RWPE2 (cell line): ENCODE measurements at regions not wholly inside any gene's neighbourhood (a gene's known extent, or its start where the extent isn't known, plus 50 kb on each side); places are given as distances from the start of the nearest gene placed in this dataset.

ENCODE experiments used
- ATAC-seq: fragments of 200-7000 bp; cut with Tn5 transposase; 3 replicates; pipeline ENCODE4 v1.9.1; 2021; ENCODE audit warnings: low read depth
- DNase-seq: peaks from one replicate; pipeline ENCODE4 v3.0.0-alpha.2; 2020; ENCODE audit warnings: low spot score
- H3K27ac ChIP-seq: fragments of 450-650 bp; 2 replicates; pipeline ENCODE4 v1.5.1; 2017; ENCODE audit warnings: mild to moderate bottlenecking; ENCODE audit not compliant: poor library complexity, severe bottlenecking
- H3K27me3 ChIP-seq: fragments of 250-450 bp; sonication (Bioruptor Pico); 2 replicates; pipeline ENCODE4 v1.5.1; 2021; ENCODE audit warnings: mild to moderate bottlenecking, moderate library complexity; ENCODE audit not compliant: insufficient read depth, poor library complexity, severe bottlenecking
- H3K36me3 ChIP-seq: fragments of 250-450 bp; sonication (Bioruptor Pico); 2 replicates; pipeline ENCODE4 v1.5.1; 2020; ENCODE audit warnings: low read depth, mild to moderate bottlenecking, moderate library complexity
- H3K4me1 ChIP-seq: fragments of 250-450 bp; sonication (Bioruptor Pico); 2 replicates; pipeline ENCODE4 v1.5.1; 2021; ENCODE audit warnings: mild to moderate bottlenecking, moderate library complexity; ENCODE audit not compliant: insufficient read depth, poor library complexity, severe bottlenecking
- H3K4me3 ChIP-seq: fragments of 250-450 bp; sonication (Bioruptor Pico); 2 replicates; pipeline ENCODE4 v1.5.1; 2021; ENCODE audit warnings: mild to moderate bottlenecking, moderate library complexity; ENCODE audit not compliant: severe bottlenecking
- H3K9me3 ChIP-seq: fragments of 250-450 bp; sonication (Bioruptor Pico); 2 replicates; pipeline ENCODE4 v1.5.1; 2021; ENCODE audit warnings: mild to moderate bottlenecking, moderate library complexity; ENCODE audit not compliant: severe bottlenecking
- CTCF ChIP-seq: fragments of 450-650 bp; IDR thresholded peaks from one replicate; pipeline ENCODE4 v1.5.1; 2017; ENCODE audit warnings: mild to moderate bottlenecking, moderate library complexity; ENCODE audit not compliant: poor library complexity, severe bottlenecking

GRCh38 chr1:14516974-14517840, 81.3 kb upstream of the KAZN start:
- Histone ChIP-seq H3K4me3 (no peak overlapping the region), H3K4me1 (peaks cover 36% of the 10 kb centered on the region), H3K36me3 (no peaks in the 10 kb centered on the region), H3K27ac (peak overlapping the region; percentile 95), H3K9me3 (no peaks in the 10 kb centered on the region), H3K27me3 (no peaks in the 10 kb centered on the region)
- ATAC-seq (peak; percentile 90), DNase-seq (peak; percentile 69)
- no peak for TF ChIP-seq CTCF

- ATAC-seq (no peak), DNase-seq (no peak)
- no peaks in the 10 kb centered on the region for H3K9me3 ChIP-seq
- H3K4me3 ChIP-seq = no peak overlapping the region
- peaks cover 42% of the 10 kb centered on the region for H3K4me1 ChIP-seq
- TF ChIP-seq CTCF = no peak
- no peaks in the 10 kb centered on the region for H3K36me3 ChIP-seq
- H3K27me3 ChIP-seq = no peaks in the 10 kb centered on the region
- peak overlapping the region; percentile 95 for H3K27ac ChIP-seq
Observed at GRCh38 chr1:14517841-14518180, 80.7 kb upstream of the KAZN start.

- Histone ChIP-seq H3K9me3 (no peaks in the 10 kb centered on the region), H3K36me3 (no peaks in the 10 kb centered on the region), H3K4me3 (no peak overlapping the region), H3K4me1 (peaks cover 47% of the 10 kb centered on the region), H3K27ac (peak overlapping the region; percentile 95), H3K27me3 (no peaks in the 10 kb centered on the region)
- no peak for TF ChIP-seq CTCF
- ATAC-seq (no peak), DNase-seq (no peak)
Observed at GRCh38 chr1:14519976-14520375, 78.5 kb upstream of the KAZN start.

- peaks cover 47% of the 10 kb centered on the region for H3K4me1 ChIP-seq
- TF ChIP-seq CTCF = no peak
- no peaks in the 10 kb centered on the region for H3K9me3 ChIP-seq
- peak overlapping the region; percentile 95 for H3K27ac ChIP-seq
- H3K36me3 ChIP-seq = no peaks in the 10 kb centered on the region
- H3K4me3 ChIP-seq = no peak overlapping the region
- DNase-seq (no peak), ATAC-seq (peak; percentile 56)
- H3K27me3 ChIP-seq = no peaks in the 10 kb centered on the region
Observed at GRCh38 chr1:14520514-14521163, 77.8 kb upstream of the KAZN start.

GRCh38 chr1:14521622-14522021, 76.9 kb upstream of the KAZN start:
- ATAC-seq = no peak
- H3K36me3 ChIP-seq = no peaks in the 10 kb centered on the region
- DNase-seq = no peak
- H3K27ac ChIP-seq = peak overlapping the region; percentile 95
- H3K4me3 ChIP-seq = no peak overlapping the region
- no peaks in the 10 kb centered on the region for H3K9me3 ChIP-seq
- no peak for TF ChIP-seq CTCF
- no peaks in the 10 kb centered on the region for H3K27me3 ChIP-seq
- H3K4me1 ChIP-seq = peaks cover 47% of the 10 kb centered on the region
